HG02852 (cell line): ENCODE measurements at regions not wholly inside any gene's neighbourhood (a gene's known extent, or its start where the extent isn't known, plus 50 kb on each side); places are given as distances from the start of the nearest gene placed in this dataset.
"Not testable (repeated sequence)": the region's sequence is repeated elsewhere in the genome, so short reads cannot be mapped to it uniquely, and the experiment has no call there.

Experiments
- ATAC-seq: cut with Tn5 transposase; IDR thresholded peaks from one replicate; pipeline ENCODE4 v1.9.1; 2021; ENCODE audit warnings: mild to moderate bottlenecking, moderate library complexity; ENCODE audit not compliant: unreplicated experiment

- no peak for ATAC-seq
These were observed 175.6 kb upstream of the FAR2 start for GRCh38 chr12:28973491-28973890.

GRCh38 chr12:28974166-28974565, 174.9 kb upstream of the FAR2 start:
- ATAC-seq = no peak

DNA sequence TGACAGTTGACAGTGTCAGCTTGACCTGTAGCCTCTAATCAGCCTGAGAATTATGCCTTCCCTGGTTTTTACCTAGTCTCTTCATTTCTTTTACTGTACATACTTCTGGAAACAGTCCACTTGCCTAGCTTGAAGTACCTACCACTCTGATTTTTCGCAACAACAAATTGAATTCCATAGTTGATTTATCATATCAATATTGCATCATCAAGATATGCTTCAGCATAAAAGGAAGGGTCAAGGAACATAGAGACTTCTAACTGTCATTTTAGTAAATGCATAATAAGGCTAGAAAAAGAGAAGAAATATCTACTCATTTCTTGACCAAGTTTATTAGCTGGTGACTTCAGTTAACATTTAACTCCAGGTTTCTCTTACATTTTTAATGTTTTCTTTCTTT, 174.2 kb upstream of the FAR2 start:
- ATAC-seq = no peak

- ATAC-seq = no peak
These were observed 173.3 kb upstream of the FAR2 start for GRCh38 chr12:28975564-28976340.

- no peak for ATAC-seq
These were observed 168.6 kb upstream of the FAR2 start for GRCh38 chr12:28980436-28980835.

- ATAC-seq = no peak
These were observed 161.3 kb upstream of the FAR2 start for GRCh38 chr12:28987538-28988324.

DNA sequence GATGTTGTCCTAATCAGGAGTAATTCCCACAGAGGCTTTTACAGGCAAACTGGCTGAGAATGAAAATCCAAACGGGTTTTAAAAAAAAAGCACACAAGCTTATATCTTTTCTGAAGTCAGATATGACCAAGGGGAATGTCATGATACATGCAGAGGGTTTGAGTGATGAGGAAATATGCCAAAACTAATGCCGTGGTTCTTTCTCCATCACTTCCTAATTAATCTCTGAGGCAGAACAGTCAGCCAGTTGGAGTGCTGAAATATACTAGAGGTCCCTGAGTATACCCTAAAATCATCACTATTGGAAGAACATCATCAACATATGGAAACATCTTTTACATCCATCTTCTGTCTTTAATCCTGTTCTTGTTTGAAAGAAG, 160.8 kb upstream of the FAR2 start:
- ATAC-seq = no peak

DNA sequence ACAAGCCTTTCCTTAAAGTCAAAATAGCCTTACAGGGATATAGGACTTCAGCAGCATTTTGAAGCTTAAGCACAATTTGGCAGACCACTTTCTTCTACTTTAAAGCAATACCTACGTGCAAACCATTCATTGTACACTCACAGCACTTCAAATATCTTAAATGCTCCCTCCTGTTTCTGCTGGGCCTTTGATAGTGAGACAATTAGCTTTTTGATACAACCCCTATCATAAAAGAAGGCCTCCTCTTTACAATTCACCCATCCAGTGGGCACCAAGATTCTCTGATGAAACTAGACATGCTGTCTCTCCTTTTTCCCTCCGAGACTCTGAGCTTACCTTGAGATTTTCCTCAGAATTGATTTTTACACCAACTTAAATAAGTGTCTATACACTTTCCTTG, 157.5 kb upstream of the FAR2 start:
- no peak for ATAC-seq

- ATAC-seq = no peak
These were observed 155.4 kb upstream of the FAR2 start for GRCh38 chr12:28993720-28994119.

- ATAC-seq = no peak
These were observed 154.8 kb upstream of the FAR2 start for GRCh38 chr12:28994179-28994715.

DNA sequence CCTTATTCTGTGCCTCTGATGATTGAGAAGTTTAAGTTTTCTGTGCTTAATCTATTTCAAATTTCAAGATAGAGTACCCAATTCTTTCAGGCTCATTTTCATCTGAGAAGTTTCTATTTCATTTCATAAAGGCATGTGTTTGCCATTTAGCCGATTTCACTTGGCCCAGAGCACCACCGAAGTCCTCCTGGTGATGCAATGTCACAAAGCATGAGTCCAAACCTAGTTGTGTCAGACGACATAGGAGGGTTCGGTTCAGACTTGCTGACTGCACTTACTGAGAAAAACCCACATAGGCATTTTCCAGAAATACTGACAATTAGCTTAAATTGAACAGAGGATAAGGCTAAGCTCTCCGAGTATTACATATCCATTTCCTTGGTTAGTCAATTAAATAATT, 152.4 kb upstream of the FAR2 start:
- ATAC-seq = no peak

DNA sequence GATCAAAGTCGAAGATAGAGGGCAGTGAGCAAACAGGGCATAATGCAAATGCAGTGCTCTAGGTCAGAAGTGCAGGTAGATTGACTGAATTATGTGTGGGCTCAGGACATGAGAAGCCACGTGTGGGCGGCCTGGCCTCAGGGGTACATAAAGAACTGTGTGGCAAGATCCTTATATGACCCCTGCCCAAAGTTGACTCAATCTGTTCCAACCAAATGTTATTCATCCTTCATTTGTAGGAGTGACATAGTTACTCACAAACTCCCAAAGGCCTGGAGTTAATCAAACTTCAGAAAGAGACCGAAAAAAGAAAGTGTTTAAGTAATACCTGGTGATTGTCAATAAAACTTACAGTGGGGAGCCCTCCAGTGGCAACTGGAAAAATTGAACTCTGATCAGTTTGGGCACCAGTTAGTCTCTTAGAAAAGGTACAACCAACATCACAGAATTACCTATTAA, 150.4 kb upstream of the FAR2 start:
- no peak for ATAC-seq

DNA sequence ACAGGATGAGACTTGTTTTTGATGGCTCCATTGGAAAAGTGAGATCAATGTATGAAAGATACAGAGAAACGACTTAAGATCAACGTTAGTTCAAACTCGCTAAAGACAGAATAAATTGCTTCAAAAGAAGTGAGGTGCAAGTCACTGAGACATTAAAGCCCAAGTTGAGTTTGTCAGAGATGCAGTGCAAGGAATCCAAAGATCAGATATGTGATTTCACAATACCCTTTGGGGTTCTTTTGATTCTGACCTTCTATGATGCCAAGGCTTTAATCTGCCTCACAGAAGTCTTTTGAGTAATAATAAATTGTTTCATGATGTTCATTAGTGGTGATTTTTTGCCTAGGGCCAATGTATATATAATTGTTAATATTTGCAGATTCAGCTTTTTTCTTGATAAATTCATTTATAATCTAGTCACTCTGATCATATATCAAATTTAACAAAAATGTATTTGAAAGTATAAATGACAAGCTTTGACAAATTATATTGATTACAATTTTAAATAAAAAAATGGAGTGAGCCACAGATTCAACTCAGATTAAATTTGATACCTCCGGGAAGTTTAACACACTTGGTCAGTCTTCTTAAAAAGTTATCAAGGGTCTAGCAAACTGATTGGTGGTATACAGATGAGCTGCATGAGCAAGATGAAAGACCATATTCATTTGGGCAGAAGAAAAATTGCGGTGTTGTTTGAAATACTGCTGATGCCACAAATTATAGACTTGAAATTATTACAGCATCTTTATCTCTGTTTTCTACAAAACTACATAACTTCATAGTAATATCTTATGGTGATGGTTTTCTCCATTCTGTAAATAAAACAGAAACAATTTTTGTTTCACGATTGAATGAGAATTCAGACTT, 144.8 kb upstream of the FAR2 start:
- ATAC-seq = no peak

- ATAC-seq = no peak
These were observed 144.2 kb upstream of the FAR2 start for GRCh38 chr12:29004936-29005304.

DNA sequence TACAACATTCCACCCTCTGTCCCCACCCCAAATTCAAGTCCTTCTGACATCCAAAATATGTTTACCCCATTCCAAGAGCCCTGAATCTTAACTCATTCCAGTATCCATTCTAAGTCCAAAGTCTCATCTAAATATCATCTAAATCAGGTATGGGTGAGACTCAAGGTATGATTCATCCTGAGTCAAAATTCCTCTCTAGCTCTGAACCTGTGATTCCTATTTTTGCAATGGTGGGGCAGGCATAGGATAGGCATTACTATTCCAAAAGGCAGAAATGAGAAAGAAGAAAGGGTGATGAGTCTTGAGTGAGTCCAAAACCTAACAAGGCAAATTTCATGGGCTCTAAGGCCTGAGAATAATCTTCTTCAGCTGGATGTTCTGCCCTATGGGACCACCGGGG, 140.3 kb upstream of the FAR2 start:
- ATAC-seq = no peak

DNA sequence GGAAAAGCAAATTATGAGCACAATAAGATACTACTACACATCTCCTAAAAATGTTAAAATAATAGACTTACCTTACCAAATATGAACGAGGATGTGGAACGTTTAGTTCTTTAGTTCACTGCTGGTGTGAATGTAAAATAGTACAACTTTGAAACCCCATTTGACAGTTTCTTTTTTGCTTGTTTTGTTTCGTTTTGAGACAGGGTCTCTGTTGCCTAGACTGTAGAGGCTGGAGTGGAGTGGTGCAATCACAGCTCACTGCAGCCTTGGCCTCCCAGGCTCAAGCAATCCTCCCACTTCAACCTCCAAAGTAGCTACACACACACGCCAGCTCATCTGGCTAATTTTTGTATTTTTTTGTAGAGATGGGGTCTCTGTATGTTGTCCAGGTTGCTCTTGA, 136.4 kb upstream of the FAR2 start:
- ATAC-seq = peak; percentile 50

- ATAC-seq = not testable (repeated sequence)
These were observed 131.5 kb upstream of the FAR2 start for GRCh38 chr12:29017532-29017931.

DNA sequence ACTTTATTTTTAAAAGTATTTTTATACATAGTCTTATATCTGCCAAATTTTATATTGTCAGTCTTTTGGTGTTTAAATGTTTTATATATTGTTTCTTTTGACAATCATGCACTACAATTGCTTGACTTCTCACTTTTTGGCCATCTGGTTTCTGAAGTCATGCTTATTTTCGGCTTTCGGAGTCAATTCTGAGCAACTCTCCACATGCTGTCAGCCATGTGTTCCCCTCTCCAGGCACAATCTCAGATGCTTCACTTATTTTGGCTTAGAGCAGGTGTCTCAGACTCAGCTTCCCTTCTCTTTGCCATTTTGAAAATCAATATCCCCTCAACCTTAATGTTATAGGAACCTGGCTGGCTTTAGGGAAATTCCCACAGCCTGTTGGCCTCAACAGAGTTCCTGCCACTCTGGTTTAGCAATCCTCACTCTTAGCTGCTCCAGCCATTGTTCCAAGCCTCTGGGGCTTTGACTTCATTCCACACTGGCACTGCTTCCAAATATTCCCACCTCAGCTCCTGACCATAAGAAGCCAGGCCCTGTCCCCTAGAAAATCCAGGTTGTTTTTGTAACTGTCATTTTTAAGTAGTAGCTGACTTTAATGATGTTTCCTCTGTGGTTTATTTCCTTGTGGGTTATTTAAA, 125.5 kb upstream of the FAR2 start:
- no peak for ATAC-seq

GRCh38 chr12:29024117-29024516, 125.0 kb upstream of the FAR2 start:
- ATAC-seq = no peak

- ATAC-seq = no peak
These were observed 123.1 kb upstream of the FAR2 start for GRCh38 chr12:29025937-29026336.

GRCh38 chr12:29026419-29026818, 122.7 kb upstream of the FAR2 start:
- ATAC-seq = no peak
